Natural killer cell (primary cell): ENCODE measurements at regions not wholly inside any gene's neighbourhood (a gene's known extent, or its start where the extent isn't known, plus 50 kb on each side); places are given as distances from the start of the nearest gene placed in this dataset.

Experiments
- ATAC-seq, 3 donors: fragments of 150-1000 bp in 2 of 3; fragments of 200-7000 bp in 1 of 3; cut with Tn5 transposase; 1 replicate in 1 of 3; 2 replicates in 2 of 3; pipeline ENCODE4 v1.10.0; 2021; ENCODE audit warnings: mild to moderate bottlenecking in 2 of 3, moderate library complexity in 2 of 3
- DNase-seq, 2 donors: peaks; one replicate each; pipeline versions ENCODE4 v3.0.0 to v3.0.0-alpha.2; 2013 to 2021; ENCODE audit warnings: mixed read lengths in 1 of 2
- H3K27ac ChIP-seq: one replicate; pipeline ENCODE4 v1.5.1; 2013; ENCODE audit warnings: mild to moderate bottlenecking, low read length
- H3K27me3 ChIP-seq: one replicate; pipeline ENCODE4 v1.6.1; 2013; ENCODE audit warnings: low read length; ENCODE audit not compliant: control insufficient read depth, insufficient read depth
- H3K36me3 ChIP-seq: one replicate; pipeline ENCODE4 v1.6.1; 2013; ENCODE audit warnings: low read length; ENCODE audit not compliant: control insufficient read depth, insufficient read depth
- H3K4me1 ChIP-seq: one replicate; pipeline ENCODE4 v1.6.1; 2013; ENCODE audit warnings: low read length; ENCODE audit not compliant: control insufficient read depth, insufficient read depth
- H3K4me3 ChIP-seq: one replicate; pipeline ENCODE4 v1.5.1; 2013; ENCODE audit warnings: low read length
- H3K9me3 ChIP-seq: one replicate; pipeline ENCODE4 v1.6.1; 2013; ENCODE audit warnings: low read length; ENCODE audit not compliant: control insufficient read depth, insufficient read depth
- H3K27ac Mint-ChIP-seq, 2 donors: one replicate each; pipeline ENCODE4 v1.8.0; 2022; ENCODE audit warnings: mild to moderate bottlenecking in 2 of 2, mixed read lengths in 2 of 2, moderate library complexity in 1 of 2
- H3K27me3 Mint-ChIP-seq, 2 donors: one replicate each; pipeline ENCODE4 v1.8.0; 2022; ENCODE audit warnings: low read depth in 2 of 2, mixed read lengths in 2 of 2
- H3K36me3 Mint-ChIP-seq: one replicate; pipeline ENCODE4 v1.8.0; 2022; ENCODE audit warnings: mixed read lengths
- H3K4me1 Mint-ChIP-seq, 2 donors: one replicate each; pipeline ENCODE4 v1.8.0; 2022; ENCODE audit warnings: mixed read lengths in 2 of 2
- H3K4me3 Mint-ChIP-seq: one replicate; pipeline ENCODE4 v1.8.0; 2022; ENCODE audit warnings: mild to moderate bottlenecking, moderate library complexity, mixed read lengths
- H3K9me3 Mint-ChIP-seq, 2 donors: one replicate each; pipeline ENCODE4 v1.8.0; 2022; ENCODE audit warnings: mixed read lengths in 2 of 2
- CTCF ChIP-seq: fragments of 200-600 bp; IDR thresholded peaks from one replicate; pipeline ENCODE4 v1.8.0; 2022; ENCODE audit warnings: antibody characterized with exemption
- WGBS: methylation state at CpG from one replicate; pipeline ENCODE4 v1.1.7; 2013; ENCODE audit warnings: missing lambda C conversion rate; ENCODE audit not compliant: insufficient coverage; 5-methylcytosine and 5-hydroxymethylcytosine counted together
- intact Hi-C: fragments of 100-400 bp; cut with micrococcal nuclease; formaldehyde crosslinking; loops from one replicate; pipeline ENCODE4 v1.14.2; 2022

GRCh38 chr2:220243571-220243970, 616.1 kb downstream of the SLC4A3 start:
- Histone ChIP-seq H3K27me3 (no peaks in the 10 kb centered on the region), H3K36me3 (no peaks in the 10 kb centered on the region), H3K27ac (no peak overlapping the region), H3K9me3 (no peaks in the 10 kb centered on the region), H3K4me3 (no peak overlapping the region), H3K4me1 (no peaks in the 10 kb centered on the region)
- no peak for DNase-seq
- Mint-ChIP-seq H3K27ac (no peak overlapping the region), H3K36me3 (no peaks in the 10 kb centered on the region), H3K9me3 (peaks cover 2 to 4% of the 10 kb centered on the region in 2 donors), H3K27me3 (no peaks in the 10 kb centered on the region), H3K4me1 (no peaks in the 10 kb centered on the region), H3K4me3 (no peak overlapping the region)
- intact Hi-C loops, result no loop called here
- no peak for TF ChIP-seq CTCF
- ATAC-seq, result no peak

- DNase-seq (no peak), ATAC-seq (no peak)
- Histone ChIP-seq H3K27me3 (no peaks in the 10 kb centered on the region), H3K4me3 (no peak overlapping the region), H3K36me3 (no peaks in the 10 kb centered on the region), H3K4me1 (no peaks in the 10 kb centered on the region), H3K9me3 (no peaks in the 10 kb centered on the region), H3K27ac (no peak overlapping the region)
- Mint-ChIP-seq H3K4me3 (no peak overlapping the region), H3K27ac (no peak overlapping the region), H3K27me3 (no peaks in the 10 kb centered on the region), H3K4me1 (no peaks in the 10 kb centered on the region), H3K9me3 (peaks cover 4 to 9% of the 10 kb centered on the region in 2 donors), H3K36me3 (no peaks in the 10 kb centered on the region)
- intact Hi-C loops, result no loop called here
- WGBS, result no CpG with 5 or more reads among the region's 1 CpG
- TF ChIP-seq CTCF, result no peak
These were observed 619.0 kb downstream of the SLC4A3 start for GRCh38 chr2:220246386-220246785.

- Histone ChIP-seq H3K4me3 (no peak overlapping the region), H3K27ac (no peak overlapping the region), H3K27me3 (no peaks in the 10 kb centered on the region), H3K4me1 (no peaks in the 10 kb centered on the region), H3K36me3 (no peaks in the 10 kb centered on the region), H3K9me3 (no peaks in the 10 kb centered on the region)
- H3K27me3 Mint-ChIP-seq, result no peaks in the 10 kb centered on the region
- TF ChIP-seq CTCF, result no peak
- H3K36me3 Mint-ChIP-seq, result no peaks in the 10 kb centered on the region
- H3K9me3 Mint-ChIP-seq, result peaks cover 6 to 11% of the 10 kb centered on the region in 2 donors
- DNase-seq (no peak), ATAC-seq (no peak)
- 94% methylated on average over 2 of the region's 3 CpGs for WGBS
- no peak overlapping the region for H3K4me3 Mint-ChIP-seq
- no peak overlapping the region for H3K27ac Mint-ChIP-seq
- no peaks in the 10 kb centered on the region for H3K4me1 Mint-ChIP-seq
- intact Hi-C loops, result no loop called here
These were observed 620.3 kb downstream of the SLC4A3 start for GRCh38 chr2:220247588-220248350.

GRCh38 chr2:220259662-220260061, 632.2 kb downstream of the SLC4A3 start:
- no peaks in the 10 kb centered on the region for H3K9me3 ChIP-seq
- no peak overlapping the region for H3K27ac ChIP-seq
- no peaks in the 10 kb centered on the region for H3K27me3 Mint-ChIP-seq
- H3K4me1 ChIP-seq, result no peaks in the 10 kb centered on the region
- no peaks in the 10 kb centered on the region for H3K9me3 Mint-ChIP-seq
- H3K4me3 Mint-ChIP-seq, result no peak overlapping the region
- no peak overlapping the region for H3K4me3 ChIP-seq
- H3K4me1 Mint-ChIP-seq, result no peaks in the 10 kb centered on the region
- intact Hi-C loops, result no loop called here
- 79% methylated on average over 2 of the region's 2 CpGs for WGBS
- H3K36me3 Mint-ChIP-seq, result no peaks in the 10 kb centered on the region
- no peak for ATAC-seq
- no peak for TF ChIP-seq CTCF
- no peak for DNase-seq
- no peak overlapping the region for H3K27ac Mint-ChIP-seq
- no peaks in the 10 kb centered on the region for H3K27me3 ChIP-seq
- no peaks in the 10 kb centered on the region for H3K36me3 ChIP-seq
